ENCODE measurements at regions not wholly inside any gene's neighbourhood (a gene's known extent, or its start where the extent isn't known, plus 50 kb on each side); places are given as distances from the start of the nearest gene placed in this dataset.

DNA sequence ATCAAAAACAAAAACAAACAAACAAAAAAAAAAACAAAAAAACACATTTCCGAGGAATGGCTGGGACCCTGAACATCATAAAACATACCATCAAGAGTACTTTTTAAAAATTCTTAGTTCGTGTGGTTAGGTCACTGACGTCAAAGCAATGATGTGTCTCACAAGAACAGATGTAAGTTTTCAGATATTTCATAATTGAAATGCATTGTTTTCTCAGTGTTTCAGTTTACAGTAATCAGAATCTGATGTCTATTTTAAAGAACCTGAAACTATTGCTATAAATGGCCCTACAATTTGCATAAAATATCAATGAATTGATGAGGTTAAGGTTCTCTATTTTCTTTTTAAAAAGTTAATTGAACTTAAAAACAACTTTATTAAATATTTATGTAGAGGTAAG is 103.7 kb upstream of the HGF start:
- no peak overlapping the region for H3K27ac Mint-ChIP-seq (ENCODE audit: unreplicated experiment)
- H3K4me3 Mint-ChIP-seq (ENCODE audit: unreplicated experiment), result no peak overlapping the region
- TF ChIP-seq, protein P1, sequence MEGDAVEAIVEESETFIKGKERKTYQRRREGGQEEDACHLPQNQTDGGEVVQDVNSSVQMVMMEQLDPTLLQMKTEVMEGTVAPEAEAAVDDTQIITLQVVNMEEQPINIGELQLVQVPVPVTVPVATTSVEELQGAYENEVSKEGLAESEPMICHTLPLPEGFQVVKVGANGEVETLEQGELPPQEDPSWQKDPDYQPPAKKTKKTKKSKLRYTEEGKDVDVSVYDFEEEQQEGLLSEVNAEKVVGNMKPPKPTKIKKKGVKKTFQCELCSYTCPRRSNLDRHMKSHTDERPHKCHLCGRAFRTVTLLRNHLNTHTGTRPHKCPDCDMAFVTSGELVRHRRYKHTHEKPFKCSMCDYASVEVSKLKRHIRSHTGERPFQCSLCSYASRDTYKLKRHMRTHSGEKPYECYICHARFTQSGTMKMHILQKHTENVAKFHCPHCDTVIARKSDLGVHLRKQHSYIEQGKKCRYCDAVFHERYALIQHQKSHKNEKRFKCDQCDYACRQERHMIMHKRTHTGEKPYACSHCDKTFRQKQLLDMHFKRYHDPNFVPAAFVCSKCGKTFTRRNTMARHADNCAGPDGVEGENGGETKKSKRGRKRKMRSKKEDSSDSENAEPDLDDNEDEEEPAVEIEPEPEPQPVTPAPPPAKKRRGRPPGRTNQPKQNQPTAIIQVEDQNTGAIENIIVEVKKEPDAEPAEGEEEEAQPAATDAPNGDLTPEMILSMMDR (IDR thresholded peaks at IDR 0.05; ENCODE audit: insufficient read depth in 1 of 2, low read depth in 1 of 2, low read length in 1 of 2, severe bottlenecking in 1 of 2, unreplicated experiment in 1 of 2), result no peak
- ChIA-PET POLR2A (no interaction called here), CTCF (no interaction called here)
- H3K27me3 Mint-ChIP-seq (ENCODE audit: insufficient read depth, unreplicated experiment), result peaks cover 7% of the 10 kb centered on the region
- Histone ChIP-seq H3K36me3 (ENCODE audit: control insufficient read depth, insufficient read depth, low read length) (no peaks in the 10 kb centered on the region), H3K27me3 (replicated peaks; ENCODE audit: control insufficient read depth, insufficient read depth, low read length) (no peaks in the 10 kb centered on the region), H3K4me3 (ENCODE audit: low read depth, low read length) (no peak overlapping the region), H3K9me3 (no peaks in the 10 kb centered on the region), H3K4me1 (no peaks in the 10 kb centered on the region)
- DNase-seq, result no peak
- no TSS peak for BruUV-seq (replicated peaks)
- intact Hi-C loops (cut with micrococcal nuclease; ENCODE audit: unreplicated experiment), result no loop called here
- no peaks in the 10 kb centered on the region for H3K4me1 Mint-ChIP-seq (ENCODE audit: low read depth, unreplicated experiment)
- H3K9me3 Mint-ChIP-seq (ENCODE audit: unreplicated experiment), result no peaks in the 10 kb centered on the region
- no peaks in the 10 kb centered on the region for H3K36me3 Mint-ChIP-seq (ENCODE audit: insufficient read depth, unreplicated experiment)

DNA sequence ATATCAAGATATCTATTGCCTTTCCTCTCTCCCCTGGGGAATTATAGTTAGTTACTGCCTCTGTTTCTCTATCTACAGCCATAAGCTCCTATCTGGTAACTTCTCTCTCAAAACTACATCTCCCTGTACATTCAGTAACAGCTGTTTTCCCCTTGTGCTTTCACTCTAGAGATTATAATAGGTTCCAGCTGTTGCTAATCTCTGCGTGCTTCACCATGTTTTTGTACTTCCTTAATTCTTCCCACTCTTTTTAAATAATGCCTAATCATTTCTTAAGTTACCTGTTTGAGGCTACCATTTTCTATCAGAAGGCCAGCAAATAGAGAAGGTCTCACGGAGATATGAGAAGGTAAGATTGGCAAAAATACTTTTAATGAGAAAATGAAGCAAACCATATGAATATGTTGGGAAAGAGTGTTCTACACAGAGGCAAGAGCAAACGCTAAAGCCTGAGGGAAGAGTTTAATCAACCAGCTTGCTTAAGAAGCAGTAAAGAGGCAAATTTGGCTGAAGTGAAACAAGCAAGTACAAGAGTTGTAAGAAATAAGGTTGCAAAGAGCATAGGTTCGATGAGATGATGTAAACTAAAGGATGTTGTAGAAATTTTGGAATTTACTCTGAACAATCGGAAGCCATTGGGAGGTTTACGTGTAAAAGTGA is 101.9 kb upstream of the HGF start:
- POLR2A ChIA-PET, result no interaction called here
- intact Hi-C loops (cut with micrococcal nuclease; ENCODE audit: unreplicated experiment), result no loop called here
- no TSS peak for BruUV-seq (replicated peaks)
- no peak for DNase-seq
- Histone ChIP-seq H3K4me1 (no peaks in the 10 kb centered on the region), H3K27me3 (replicated peaks; ENCODE audit: control insufficient read depth, insufficient read depth, low read length) (no peaks in the 10 kb centered on the region), H3K36me3 (ENCODE audit: control insufficient read depth, insufficient read depth, low read length) (no peaks in the 10 kb centered on the region), H3K9me3 (no peaks in the 10 kb centered on the region), H3K4me3 (ENCODE audit: low read depth, low read length) (no peak overlapping the region)
- Mint-ChIP-seq H3K9me3 (ENCODE audit: unreplicated experiment) (no peaks in the 10 kb centered on the region), H3K27me3 (ENCODE audit: insufficient read depth, unreplicated experiment) (peaks cover 7% of the 10 kb centered on the region), H3K4me1 (ENCODE audit: low read depth, unreplicated experiment) (no peaks in the 10 kb centered on the region), H3K4me3 (ENCODE audit: unreplicated experiment) (no peak overlapping the region), H3K27ac (ENCODE audit: unreplicated experiment) (no peak overlapping the region), H3K36me3 (ENCODE audit: insufficient read depth, unreplicated experiment) (no peaks in the 10 kb centered on the region)
- CTCF ChIA-PET, result no interaction called here
- TF ChIP-seq, protein P1 (IDR thresholded peaks at IDR 0.05; ENCODE audit: insufficient read depth in 1 of 2, low read depth in 1 of 2, low read length in 1 of 2, severe bottlenecking in 1 of 2, unreplicated experiment in 1 of 2), result no peak

DNA sequence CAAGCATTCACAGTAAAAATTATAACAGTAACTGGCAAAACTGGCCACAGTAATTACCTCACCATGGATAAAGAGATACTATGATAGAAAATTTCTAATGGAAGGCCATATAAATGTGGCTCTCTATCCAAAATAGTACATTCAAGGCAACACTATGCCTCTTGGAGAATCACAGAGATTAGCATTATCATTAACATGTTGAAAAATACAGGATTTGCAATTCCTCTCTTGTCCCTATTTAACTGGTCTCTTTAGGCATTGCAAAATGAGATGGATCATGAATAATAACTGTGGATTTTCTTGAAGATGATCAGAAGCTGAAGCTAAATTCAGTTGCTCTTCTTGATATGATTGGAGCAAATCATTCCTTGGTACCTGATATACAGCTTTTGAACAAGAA is 100.8 kb upstream of the HGF start:
- H3K9me3 Mint-ChIP-seq (ENCODE audit: unreplicated experiment), result no peaks in the 10 kb centered on the region
- H3K27ac Mint-ChIP-seq (ENCODE audit: unreplicated experiment), result no peak overlapping the region
- ChIA-PET POLR2A (no interaction called here), CTCF (no interaction called here)
- no peaks in the 10 kb centered on the region for H3K27me3 ChIP-seq (replicated peaks; ENCODE audit: control insufficient read depth, insufficient read depth, low read length)
- intact Hi-C loops (cut with micrococcal nuclease; ENCODE audit: unreplicated experiment), result no loop called here
- H3K4me3 Mint-ChIP-seq (ENCODE audit: unreplicated experiment), result no peak overlapping the region
- DNase-seq, result no peak
- no peaks in the 10 kb centered on the region for H3K4me1 Mint-ChIP-seq (ENCODE audit: low read depth, unreplicated experiment)
- no peaks in the 10 kb centered on the region for H3K36me3 Mint-ChIP-seq (ENCODE audit: insufficient read depth, unreplicated experiment)
- no TSS peak for BruUV-seq (replicated peaks)
- no peaks in the 10 kb centered on the region for H3K4me1 ChIP-seq
- H3K9me3 ChIP-seq, result no peaks in the 10 kb centered on the region
- peaks cover 7% of the 10 kb centered on the region for H3K27me3 Mint-ChIP-seq (ENCODE audit: insufficient read depth, unreplicated experiment)
- H3K4me3 ChIP-seq (ENCODE audit: low read depth, low read length), result no peak overlapping the region
- TF ChIP-seq, protein P1 (IDR thresholded peaks at IDR 0.05; ENCODE audit: insufficient read depth in 1 of 2, low read depth in 1 of 2, low read length in 1 of 2, severe bottlenecking in 1 of 2, unreplicated experiment in 1 of 2), result no peak
- H3K36me3 ChIP-seq (ENCODE audit: control insufficient read depth, insufficient read depth, low read length), result no peaks in the 10 kb centered on the region
